K562 (cell line): ENCODE measurements at regions not wholly inside any gene's neighbourhood (a gene's known extent, or its start where the extent isn't known, plus 50 kb on each side); places are given as distances from the start of the nearest gene placed in this dataset.

ENCODE experiments used
- ATAC-seq: fragments of 200-7000 bp; cut with Tn5 transposase; 3 replicates; pipeline ENCODE4 v1.9.1; 2020; ENCODE audit warnings: moderate library complexity
- BruUV-seq: library from RNA; stranded (reverse); fragments of 400-500 nt; replicated peaks from 2 replicates; lab custom pipeline; 2021; lab: Mats Ljungman, UMichigan
- CTCF ChIA-PET: fragments of 300-600 bp; formaldehyde crosslinking; extraction: SDS; loops from one replicate; lab custom pipeline; 2021; ENCODE audit warnings: low intra/inter-chr PET ratio; lab: Yijun Ruan, JAX
- POLR2A ChIA-PET: fragments of 300-600, 350-650 bp; sonication (Branson Sonifier 250); formaldehyde crosslinking; extraction: SDS; loops from one replicate; lab custom pipeline; 2021; ENCODE audit warnings: antibody characterized with exemption, inconsistent platforms; lab: Yijun Ruan, JAX
- DNase-seq, 4 experiments: peaks; one replicate each; pipeline versions ENCODE4 v3.0.0 to v3.0.0-alpha.2; 2011 to 2018; ENCODE audit warnings: low spot score in 3 of 4, mixed read lengths in 3 of 4; ENCODE audit errors: extremely low read depth in 1 of 4
- FAIRE-seq: peaks from 2 replicates; lab custom pipeline; 2011; peaks lifted over from hg19 to GRCh38; lab: Jason Lieb, UNC
- H2AFZ ChIP-seq: 2 replicates; pipeline ENCODE4 v1.6.0; 2011; ENCODE audit warnings: low read depth, low read length, control low read depth, inconsistent platforms
- H3K27ac ChIP-seq: fragments of 200-600 bp; 3 replicates; pipeline ENCODE4 v1.8.0; 2011; ENCODE audit warnings: low read depth, mild to moderate bottlenecking, control low read depth, inconsistent platforms, low read length, moderate library complexity, mixed read lengths; ENCODE audit errors: extremely low read depth
- H3K27me3 ChIP-seq, 2 experiments: fragments of 300-600 bp in 1 of 2; 2 replicates in 1 of 2; 3 replicates in 1 of 2; pipeline versions ENCODE4 v1.6.0 to v1.8.0; 2011; ENCODE audit warnings: inconsistent platforms in 2 of 2, low read length in 2 of 2, mild to moderate bottlenecking in 1 of 2, mixed read lengths in 1 of 2, moderate library complexity in 1 of 2; ENCODE audit not compliant: control insufficient read depth in 2 of 2, insufficient read depth in 2 of 2
- H3K36me3 ChIP-seq: fragments of 300-600 bp; 3 replicates; pipeline ENCODE4 v1.8.0; 2011; ENCODE audit warnings: mild to moderate bottlenecking, low read length, inconsistent platforms; ENCODE audit not compliant: control insufficient read depth, insufficient read depth
- H3K4me1 ChIP-seq, 2 experiments: fragments of 200-600 bp in 1 of 2; replicated peaks in 1 of 2; 2 replicates in 1 of 2; 3 replicates in 1 of 2; pipeline versions ENCODE4 v1.5.1 to v1.8.0; 2011; ENCODE audit warnings: inconsistent platforms in 2 of 2, low read length in 2 of 2, mild to moderate bottlenecking in 1 of 2, mixed read lengths in 1 of 2, moderate library complexity in 1 of 2; ENCODE audit not compliant: control insufficient read depth in 2 of 2, insufficient read depth in 2 of 2
- H3K4me2 ChIP-seq: 2 replicates; pipeline ENCODE4 v1.6.1; 2011; ENCODE audit warnings: low read length, control low read depth, inconsistent platforms, mixed read lengths; ENCODE audit not compliant: insufficient read depth
- H3K4me3 ChIP-seq: fragments of 200-600 bp; sonication (generic), shearing (Covaris generic); 2 replicates; pipeline ENCODE4 v1.5.1; 2016; ENCODE audit warnings: control low read depth, inconsistent platforms
- H3K79me2 ChIP-seq: fragments of 200-600 bp; 3 replicates; pipeline ENCODE4 v1.8.0; 2011; ENCODE audit warnings: low read length, inconsistent platforms; ENCODE audit not compliant: control insufficient read depth, insufficient read depth
- H3K9ac ChIP-seq, 2 experiments: 2 replicates each; pipeline versions ENCODE4 v1.6.0 to v1.6.1; 2011; ENCODE audit warnings: low read depth in 2 of 2, low read length in 2 of 2, control low read depth in 1 of 2, inconsistent platforms in 1 of 2, mild to moderate bottlenecking in 1 of 2, mixed read lengths in 1 of 2; ENCODE audit not compliant: insufficient read depth in 1 of 2
- H3K9me1 ChIP-seq: one replicate; pipeline ENCODE4 v1.6.0; 2011; ENCODE audit warnings: inconsistent platforms, mild to moderate bottlenecking, low read length, moderate library complexity; ENCODE audit not compliant: control insufficient read depth, insufficient read depth
- H3K9me3 ChIP-seq: replicated peaks from 2 replicates; pipeline ENCODE4 v1.5.1; 2011; ENCODE audit warnings: low read depth, low read length, inconsistent platforms; ENCODE audit not compliant: control insufficient read depth, insufficient read depth
- H4K20me1 ChIP-seq: replicated peaks from 2 replicates; pipeline ENCODE4 v1.6.1; 2011; ENCODE audit warnings: low read length, inconsistent platforms, mixed read lengths; ENCODE audit not compliant: control insufficient read depth, insufficient read depth
- EP300 ChIP-seq: IDR thresholded peaks from 2 replicates; pipeline ENCODE4 v1.6.1; 2012; ENCODE audit warnings: low read length, improper control_type of control experiment
- HMGN3 ChIP-seq: IDR thresholded peaks from 2 replicates; pipeline ENCODE4 v1.6.1; 2011; ENCODE audit warnings: borderline replicate concordance, low read depth, mild to moderate bottlenecking, mixed read lengths, low read length; ENCODE audit not compliant: insufficient read length; ENCODE audit errors: extremely low read depth
- HMGXB4 ChIP-seq: sonication (generic); formaldehyde crosslinking; IDR thresholded peaks from 2 replicates; pipeline ENCODE4 v1.8.1; 2023; ENCODE audit warnings: mild to moderate bottlenecking, missing genetic modification reagents
- ILK ChIP-seq: fragments of 450-650 bp; IDR thresholded peaks from 2 replicates; pipeline ENCODE4 v1.6.1; 2016; ENCODE audit warnings: missing genetic modification characterization, low read depth, mild to moderate bottlenecking, missing compliant biosample characterization, moderate library complexity, borderline replicate concordance
- MAX ChIP-seq: sonication (generic); formaldehyde crosslinking; IDR thresholded peaks from 2 replicates; pipeline ENCODE4 v1.9.0; 2022; ENCODE audit warnings: mild to moderate bottlenecking, missing genetic modification reagents
- MCM5 ChIP-seq: fragments of 450-650 bp; IDR thresholded peaks from 2 replicates; pipeline ENCODE4 v1.6.1; 2016; ENCODE audit warnings: low read depth
- MECOM ChIP-seq: fragments of 250-450 bp; sonication (Bioruptor Pico); IDR thresholded peaks from 2 replicates; pipeline ENCODE4 v1.8.0; 2022; ENCODE audit warnings: inconsistent platforms
- MYBL2 ChIP-seq, 2 experiments: fragments of 450-650 bp in 1 of 2; sonication (generic) in 1 of 2; formaldehyde crosslinking in 1 of 2; IDR thresholded peaks; 2 replicates each; pipeline versions ENCODE4 v1.6.1 to v1.8.1; 2017 to 2022; ENCODE audit warnings: borderline replicate concordance in 1 of 2, inconsistent platforms in 1 of 2, low read depth in 1 of 2, mild to moderate bottlenecking in 1 of 2, missing genetic modification reagents in 1 of 2, moderate library complexity in 1 of 2
- PCBP2 ChIP-seq: fragments of 200-400 bp; formaldehyde crosslinking; IDR thresholded peaks from 2 replicates; pipeline ENCODE4 v1.6.1; 2018; ENCODE audit warnings: low read length, low read depth, mild to moderate bottlenecking, moderate library complexity; ENCODE audit not compliant: poor library complexity, severe bottlenecking
- POLR3G ChIP-seq: IDR thresholded peaks from 2 replicates; pipeline ENCODE4 v1.6.1; 2011; ENCODE audit not compliant: insufficient read length, insufficient replicate concordance; ENCODE audit errors: extremely low read depth
- PTBP1 ChIP-seq: fragments of 200-400 bp; formaldehyde crosslinking; IDR thresholded peaks from 2 replicates; pipeline ENCODE4 v1.6.1; 2017; ENCODE audit warnings: low read depth, low read length
- RUNX1 ChIP-seq: sonication (generic); IDR thresholded peaks from 2 replicates; pipeline ENCODE4 v1.6.1; 2016; ENCODE audit warnings: antibody characterized with exemption, low read depth
- ZFP1 ChIP-seq: fragments of 450-650 bp; formaldehyde crosslinking; IDR thresholded peaks from 2 replicates; pipeline ENCODE4 v1.4.0; 2020; ENCODE audit warnings: mild to moderate bottlenecking, mixed read lengths
- ZNF146 ChIP-seq: IDR thresholded peaks from one replicate; pipeline ENCODE4 v1.6.1; 2018; ENCODE audit warnings: missing compliant biosample characterization; ENCODE audit not compliant: unreplicated experiment
- ZNF449 ChIP-seq: fragments of 250-450 bp; sonication (Bioruptor Pico); IDR thresholded peaks from 2 replicates; pipeline ENCODE4 v1.8.0; 2022; ENCODE audit warnings: moderate library complexity, mild to moderate bottlenecking, inconsistent platforms
- ZNF699 ChIP-seq: fragments of 250-450 bp; sonication (Bioruptor Pico); IDR thresholded peaks from 2 replicates; pipeline ENCODE4 v1.8.0; 2021; ENCODE audit warnings: mild to moderate bottlenecking, moderate library complexity; ENCODE audit not compliant: insufficient replicate concordance
- WGBS: fragments of 100-300 bp; shearing (Covaris generic); methylation state at CpG from one replicate; pipeline ENCODE4 v1.1.6; 2016; ENCODE audit warnings: low coverage, mixed read lengths; ENCODE audit not compliant: insufficient coverage; ENCODE audit errors: missing lambda C conversion rate; 5-methylcytosine and 5-hydroxymethylcytosine counted together
- in situ Hi-C: fragments of 300-500 bp; cut with MboI; formaldehyde crosslinking; loops from 4 replicates; pipeline ENCODE4 v1.15.0; 2018; ENCODE audit warnings: inconsistent platforms, mixed read lengths
- intact Hi-C: fragments of 100-400 bp; cut with micrococcal nuclease; formaldehyde crosslinking; loops from 2 replicates; pipeline ENCODE4 v1.14.2; 2022
- TF ChIP-seq, protein P1 (sequence below): fragments of 250-450 bp; sonication (Bioruptor Pico); IDR thresholded peaks from 2 replicates; pipeline ENCODE4 v1.8.0; 2021; ENCODE audit warnings: mild to moderate bottlenecking, moderate library complexity

DNA sequence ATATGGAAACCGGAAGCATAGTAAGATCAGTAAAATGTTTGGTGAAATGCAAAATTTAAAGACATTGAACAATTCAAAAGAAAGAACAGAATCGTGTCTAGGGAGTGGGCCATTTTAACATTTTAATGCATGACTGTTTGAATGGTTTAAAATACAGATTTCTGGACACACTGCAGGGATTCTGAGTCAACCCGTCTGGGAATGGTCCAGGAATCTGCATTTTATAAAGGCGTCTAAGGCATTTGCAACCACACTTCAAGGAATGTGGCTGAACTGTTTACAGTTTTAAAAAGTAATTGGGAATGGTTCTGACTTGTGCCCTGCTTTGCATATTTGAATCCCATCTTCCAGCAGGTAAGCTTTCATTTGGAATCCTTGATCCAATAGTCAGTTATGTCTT lies 811.7 kb upstream of the WWC1 start:
- Histone ChIP-seq H3K4me1 (no peaks in the 10 kb centered on the region), H3K27ac (no peak overlapping the region), H3K27me3 (no peaks in the 10 kb centered on the region), H4K20me1 (no peaks in the 10 kb centered on the region), H3K9ac (no peak overlapping the region), H3K79me2 (no peaks in the 10 kb centered on the region), H2AFZ (no peak overlapping the region), H3K4me3 (no peak overlapping the region), H3K9me1 (no peaks in the 10 kb centered on the region), H3K36me3 (no peaks in the 10 kb centered on the region), H3K9me3 (no peaks in the 10 kb centered on the region), H3K4me2 (no peak overlapping the region)
- no peak for TF ChIP-seq HMGN3
- TF ChIP-seq PCBP2, result no peak
- TF ChIP-seq, protein P1, sequence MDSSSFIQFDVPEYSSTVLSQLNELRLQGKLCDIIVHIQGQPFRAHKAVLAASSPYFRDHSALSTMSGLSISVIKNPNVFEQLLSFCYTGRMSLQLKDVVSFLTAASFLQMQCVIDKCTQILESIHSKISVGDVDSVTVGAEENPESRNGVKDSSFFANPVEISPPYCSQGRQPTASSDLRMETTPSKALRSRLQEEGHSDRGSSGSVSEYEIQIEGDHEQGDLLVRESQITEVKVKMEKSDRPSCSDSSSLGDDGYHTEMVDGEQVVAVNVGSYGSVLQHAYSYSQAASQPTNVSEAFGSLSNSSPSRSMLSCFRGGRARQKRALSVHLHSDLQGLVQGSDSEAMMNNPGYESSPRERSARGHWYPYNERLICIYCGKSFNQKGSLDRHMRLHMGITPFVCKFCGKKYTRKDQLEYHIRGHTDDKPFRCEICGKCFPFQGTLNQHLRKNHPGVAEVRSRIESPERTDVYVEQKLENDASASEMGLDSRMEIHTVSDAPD (CRISPR knock-in tag), result no peak
- no peak for TF ChIP-seq EP300
- TF ChIP-seq HMGXB4, result no peak
- no peak for TF ChIP-seq MCM5
- no peak for TF ChIP-seq ZNF699 (CRISPR knock-in tag)
- no peak for TF ChIP-seq ZNF449 (CRISPR knock-in tag)
- TF ChIP-seq ZFP1, result no peak
- no peak for TF ChIP-seq ZNF146 (CRISPR knock-in tag)
- TF ChIP-seq RUNX1, result no peak
- no peak for TF ChIP-seq MECOM (CRISPR knock-in tag)
- TF ChIP-seq PTBP1, result no peak
- TF ChIP-seq MAX (CRISPR knock-in tag), result no peak
- TF ChIP-seq POLR3G, result no peak
- TF ChIP-seq MYBL2 (IDR thresholded peaks at IDR 0.05; ENCODE audit: low read depth), result no peak
- no peak for TF ChIP-seq MYBL2 (CRISPR knock-in tag; IDR thresholded peaks at IDR 0.05; ENCODE audit: borderline replicate concordance)
- TF ChIP-seq ILK, result no peak
- WGBS, result 0% methylated on average over 4 of the region's 4 CpGs
- ATAC-seq (no peak), FAIRE-seq (no peak), DNase-seq (no peak)
- POLR2A ChIA-PET, result no interaction called here
- intact Hi-C loops (no loop called here), in situ Hi-C loops (no loop called here)
- CTCF ChIA-PET, result no interaction called here
- no TSS peak for BruUV-seq
